ENCODE measurements at regions not wholly inside any gene's neighbourhood (a gene's known extent, or its start where the extent isn't known, plus 50 kb on each side); places are given as distances from the start of the nearest gene placed in this dataset.
"Not testable (repeated sequence)": the region's sequence is repeated elsewhere in the genome, so short reads cannot be mapped to it uniquely, and the experiment has no call there.

- no peak for DNase-seq (ENCODE audit: low read depth in 2 of 2)
Measured at GRCh38 chr16:59634951-59635350, 900.8 kb upstream of the GOT2 start.

- DNase-seq (ENCODE audit: low read depth in 2 of 2): no peak
Measured at GRCh38 chr16:59634004-59634579, 900.0 kb upstream of the GOT2 start.

- no peak for DNase-seq (ENCODE audit: low read depth in 2 of 2)
Measured at GRCh38 chr16:59632276-59632855, 898.2 kb upstream of the GOT2 start.

- DNase-seq (ENCODE audit: low read depth in 2 of 2): not testable (repeated sequence)
Measured at GRCh38 chr16:59624381-59624780, 890.3 kb upstream of the GOT2 start.

GRCh38 chr16:59614466-59615240 lies 880.5 kb upstream of the GOT2 start:
- no peak for DNase-seq (ENCODE audit: low read depth in 2 of 2)

GRCh38 chr16:59612910-59613620 lies 878.9 kb upstream of the GOT2 start:
- not testable (repeated sequence) for DNase-seq (ENCODE audit: low read depth in 2 of 2)

- DNase-seq (ENCODE audit: low read depth in 2 of 2): no peak
Measured at GRCh38 chr16:59612094-59612493, 878.0 kb upstream of the GOT2 start.

GRCh38 chr16:59611556-59611955 lies 877.4 kb upstream of the GOT2 start:
- no peak for DNase-seq (ENCODE audit: low read depth in 2 of 2)

- no peak for DNase-seq (ENCODE audit: low read depth in 2 of 2)
Measured at GRCh38 chr16:59605706-59606105, 871.6 kb upstream of the GOT2 start.

GRCh38 chr16:59604354-59604753 lies 870.2 kb upstream of the GOT2 start:
- DNase-seq (ENCODE audit: low read depth in 2 of 2): no peak

- no peak for DNase-seq (ENCODE audit: low read depth in 2 of 2)
Measured at GRCh38 chr16:59601452-59601851, 867.3 kb upstream of the GOT2 start.

GRCh38 chr16:59597269-59597668 lies 863.2 kb upstream of the GOT2 start:
- DNase-seq (ENCODE audit: low read depth in 2 of 2): no peak

- no peak for DNase-seq (ENCODE audit: low read depth in 2 of 2)
Measured at GRCh38 chr16:59596693-59597092, 862.6 kb upstream of the GOT2 start.

- no peak for DNase-seq (ENCODE audit: low read depth in 2 of 2)
Measured at GRCh38 chr16:59593194-59593661, 859.1 kb upstream of the GOT2 start.

GRCh38 chr16:59591480-59591879 lies 857.4 kb upstream of the GOT2 start:
- DNase-seq (ENCODE audit: low read depth in 2 of 2): no peak

GRCh38 chr16:59590845-59591244 lies 856.7 kb upstream of the GOT2 start:
- no peak for DNase-seq (ENCODE audit: low read depth in 2 of 2)

- DNase-seq (ENCODE audit: low read depth in 2 of 2): no peak
Measured at GRCh38 chr16:59586331-59586730, 852.2 kb upstream of the GOT2 start.

- no peak for DNase-seq (ENCODE audit: low read depth in 2 of 2)
Measured at GRCh38 chr16:59574296-59574695, 840.2 kb upstream of the GOT2 start.

GRCh38 chr16:59573528-59574271 lies 839.6 kb upstream of the GOT2 start:
- no peak for DNase-seq (ENCODE audit: low read depth in 2 of 2)

- no peak for DNase-seq (ENCODE audit: low read depth in 2 of 2)
Measured at GRCh38 chr16:59567496-59567895, 833.4 kb upstream of the GOT2 start.

GRCh38 chr16:59566446-59566845 lies 832.3 kb upstream of the GOT2 start:
- DNase-seq (ENCODE audit: low read depth in 2 of 2): no peak

- no peak for DNase-seq (ENCODE audit: low read depth in 2 of 2)
Measured at GRCh38 chr16:59558679-59559078, 824.6 kb upstream of the GOT2 start.
